RKO (cell line): ENCODE measurements at regions not wholly inside any gene's neighbourhood (a gene's known extent, or its start where the extent isn't known, plus 50 kb on each side); places are given as distances from the start of the nearest gene placed in this dataset.
"Not testable (repeated sequence)": the region's sequence is repeated elsewhere in the genome, so short reads cannot be mapped to it uniquely, and the experiment has no call there.

Experiments
- DNase-seq: peaks from one replicate; pipeline ENCODE4 v3.0.0-alpha.2; 2016; ENCODE audit warnings: low spot score

GRCh38 chr13:64778002-64778401 is 2452.1 kb downstream of the PCDH9 start:
- DNase-seq: no peak

- DNase-seq: no peak
Observed at GRCh38 chr13:64774915-64775314, 2455.2 kb downstream of the PCDH9 start.

- DNase-seq: no peak
Observed at GRCh38 chr13:64770743-64771142, 2459.4 kb downstream of the PCDH9 start.

GRCh38 chr13:64767054-64767453 is 2463.1 kb downstream of the PCDH9 start:
- DNase-seq: no peak

GRCh38 chr13:64765636-64766035 is 2464.5 kb downstream of the PCDH9 start:
- DNase-seq: no peak

GRCh38 chr13:64758521-64759244 is 2471.5 kb downstream of the PCDH9 start:
- DNase-seq: no peak

- no peak for DNase-seq
Observed at GRCh38 chr13:64756621-64757020, 2473.5 kb downstream of the PCDH9 start.

GRCh38 chr13:64755961-64756360 is 2474.2 kb downstream of the PCDH9 start:
- DNase-seq: no peak

GRCh38 chr13:64753233-64754000 is 2476.7 kb downstream of the PCDH9 start:
- DNase-seq: peak; percentile 9

GRCh38 chr13:64749301-64749700 is 2480.8 kb downstream of the PCDH9 start:
- DNase-seq: no peak

GRCh38 chr13:64746845-64747244 is 2483.3 kb downstream of the PCDH9 start:
- DNase-seq: no peak

GRCh38 chr13:64740493-64740892 is 2489.6 kb downstream of the PCDH9 start:
- no peak for DNase-seq

GRCh38 chr13:64725492-64725891 is 2504.6 kb downstream of the PCDH9 start:
- no peak for DNase-seq

GRCh38 chr13:64723724-64724123 is 2506.4 kb downstream of the PCDH9 start:
- DNase-seq: peak; percentile 94

- DNase-seq: no peak
Observed at GRCh38 chr13:64718116-64718515, 2512.0 kb downstream of the PCDH9 start.

GRCh38 chr13:64716936-64717335 is 2513.2 kb downstream of the PCDH9 start:
- no peak for DNase-seq

GRCh38 chr13:64709079-64709478 is 2521.1 kb downstream of the PCDH9 start:
- DNase-seq: no peak

- no peak for DNase-seq
Observed at GRCh38 chr13:64704121-64704649, 2526.0 kb downstream of the PCDH9 start.

GRCh38 chr13:64697226-64697625 is 2532.9 kb downstream of the PCDH9 start:
- no peak for DNase-seq

GRCh38 chr13:64688893-64689677 is 2541.1 kb downstream of the PCDH9 start:
- DNase-seq: peak; percentile 51

- DNase-seq: not testable (repeated sequence)
Observed at GRCh38 chr13:64686536-64686935, 2543.6 kb downstream of the PCDH9 start.

GRCh38 chr13:64684685-64685431 is 2545.3 kb downstream of the PCDH9 start:
- DNase-seq: no peak
